ENCODE measurements at regions not wholly inside any gene's neighbourhood (a gene's known extent, or its start where the extent isn't known, plus 50 kb on each side); places are given as distances from the start of the nearest gene placed in this dataset.

GRCh38 chr5:74539986-74540385 lies 100.5 kb downstream of the ENC1 start:
- TF ChIP-seq EZH2 (IDR thresholded peaks at IDR 0.05; ENCODE audit: low read length, unreplicated experiment) (no peak), EZH2phosphoT487 (IDR thresholded peaks at IDR 0.05; ENCODE audit: borderline replicate concordance, low read length) (no peak), CTCF (conservative IDR thresholded peaks at IDR 0.05; ENCODE audit: low read depth, low read length) (no peak)
- Histone ChIP-seq H2AFZ (ENCODE audit: low read length) (no peak overlapping the region), H3K9me2 (replicated peaks; ENCODE audit: low read length) (no peaks in the 10 kb centered on the region), H3K4me3 (ENCODE audit: low read length) (no peak overlapping the region), H3K9me3 (ENCODE audit: low read length) (no peaks in the 10 kb centered on the region), H4K20me1 (ENCODE audit: low read length) (no peaks in the 10 kb centered on the region), H3K4me1 (ENCODE audit: insufficient read depth, low read length) (peaks cover 44% of the 10 kb centered on the region), H3K9ac (ENCODE audit: low read length) (no peak overlapping the region), H3K79me2 (ENCODE audit: low read length) (no peaks in the 10 kb centered on the region), H3K36me3 (ENCODE audit: low read depth, low read length) (no peaks in the 10 kb centered on the region), H3K27ac (ENCODE audit: low read length) (no peak overlapping the region), H3K27me3 (ENCODE audit: low read length) (no peaks in the 10 kb centered on the region), H3K4me2 (ENCODE audit: low read length) (no peak overlapping the region), H3F3A (ENCODE audit: low read length, unreplicated experiment) (peaks cover 10% of the 10 kb centered on the region)
- BruUV-seq (replicated peaks), result no TSS peak
- ATAC-seq, result no peak
- ChIA-PET POLR2A (ENCODE audit: unreplicated experiment) (no interaction called here), CTCF (no interaction called here)
- intact Hi-C loops (cut with micrococcal nuclease), result loop anchor here (5.0 kb wide), 3 partner anchors 133 to 298 kb away; no protein-coding TSS in a partner anchor
- DNase-seq, result no peak

- DNase-seq, result no peak
- BruUV-seq (replicated peaks), result no TSS peak
- ChIA-PET POLR2A (ENCODE audit: unreplicated experiment) (no interaction called here), CTCF (no interaction called here)
- Histone ChIP-seq H3K27ac (ENCODE audit: low read length) (no peak overlapping the region), H2AFZ (ENCODE audit: low read length) (no peak overlapping the region), H3K36me3 (ENCODE audit: low read depth, low read length) (no peaks in the 10 kb centered on the region), H3K27me3 (ENCODE audit: low read length) (no peaks in the 10 kb centered on the region), H4K20me1 (ENCODE audit: low read length) (no peaks in the 10 kb centered on the region), H3K4me1 (ENCODE audit: insufficient read depth, low read length) (peaks cover 29% of the 10 kb centered on the region), H3K4me3 (ENCODE audit: low read length) (no peak overlapping the region), H3K4me2 (ENCODE audit: low read length) (no peak overlapping the region), H3K9me2 (replicated peaks; ENCODE audit: low read length) (no peaks in the 10 kb centered on the region), H3K79me2 (ENCODE audit: low read length) (no peaks in the 10 kb centered on the region), H3K9me3 (ENCODE audit: low read length) (no peaks in the 10 kb centered on the region), H3F3A (ENCODE audit: low read length, unreplicated experiment) (peaks cover 10% of the 10 kb centered on the region), H3K9ac (ENCODE audit: low read length) (no peak overlapping the region)
- TF ChIP-seq EZH2 (IDR thresholded peaks at IDR 0.05; ENCODE audit: low read length, unreplicated experiment) (no peak), EZH2phosphoT487 (IDR thresholded peaks at IDR 0.05; ENCODE audit: borderline replicate concordance, low read length) (no peak), CTCF (conservative IDR thresholded peaks at IDR 0.05; ENCODE audit: low read depth, low read length) (no peak)
- intact Hi-C loops (cut with micrococcal nuclease), result no loop called here
- no peak for ATAC-seq
Observed at GRCh38 chr5:74538206-74538661, 102.3 kb downstream of the ENC1 start.

- DNase-seq (no peak), ATAC-seq (no peak)
- Histone ChIP-seq H3F3A (ENCODE audit: low read length, unreplicated experiment) (peaks cover 6% of the 10 kb centered on the region), H3K36me3 (ENCODE audit: low read depth, low read length) (no peaks in the 10 kb centered on the region), H3K79me2 (ENCODE audit: low read length) (no peaks in the 10 kb centered on the region), H3K9ac (ENCODE audit: low read length) (no peak overlapping the region), H2AFZ (ENCODE audit: low read length) (no peak overlapping the region), H4K20me1 (ENCODE audit: low read length) (no peaks in the 10 kb centered on the region), H3K4me1 (ENCODE audit: insufficient read depth, low read length) (peaks cover 13% of the 10 kb centered on the region), H3K27ac (ENCODE audit: low read length) (no peak overlapping the region), H3K9me2 (replicated peaks; ENCODE audit: low read length) (no peaks in the 10 kb centered on the region), H3K27me3 (ENCODE audit: low read length) (no peaks in the 10 kb centered on the region), H3K4me3 (ENCODE audit: low read length) (no peak overlapping the region), H3K4me2 (ENCODE audit: low read length) (no peak overlapping the region), H3K9me3 (ENCODE audit: low read length) (no peaks in the 10 kb centered on the region)
- TF ChIP-seq EZH2phosphoT487 (IDR thresholded peaks at IDR 0.05; ENCODE audit: borderline replicate concordance, low read length) (no peak), EZH2 (IDR thresholded peaks at IDR 0.05; ENCODE audit: low read length, unreplicated experiment) (no peak), CTCF (conservative IDR thresholded peaks at IDR 0.05; ENCODE audit: low read depth, low read length) (no peak)
- ChIA-PET POLR2A (ENCODE audit: unreplicated experiment) (no interaction called here), CTCF (no interaction called here)
- intact Hi-C loops (cut with micrococcal nuclease), result no loop called here
- no TSS peak for BruUV-seq (replicated peaks)
Observed at GRCh38 chr5:74536658-74537057, 103.9 kb downstream of the ENC1 start.
